ENCODE measurements at regions not wholly inside any gene's neighbourhood (a gene's known extent, or its start where the extent isn't known, plus 50 kb on each side); places are given as distances from the start of the nearest gene placed in this dataset.

GRCh38 chr18:45384137-45384961 lies 230.9 kb upstream of the SLC14A2 start:
- Histone ChIP-seq H3K9me3 (ENCODE audit: control insufficient read depth, insufficient read depth, low read depth, low read length) (no peaks in the 10 kb centered on the region), H3K36me3 (ENCODE audit: control insufficient read depth in 2 of 2, insufficient read depth in 1 of 2, low read length in 2 of 2) (no peaks in the 10 kb centered on the region), H3K4me3 (ENCODE audit: low read depth, low read length) (no peak overlapping the region), H3K4me1 (ENCODE audit: control insufficient read depth, insufficient read depth, low read length) (peaks cover 7% of the 10 kb centered on the region), H3K27ac (ENCODE audit: extremely low read depth, low read depth, low read length) (no peak overlapping the region)
- ChIA-PET CTCF (interaction anchor here (0.6 to 8.0 kb wide), 46 partner anchors 8 to 1764 kb away, joined by 3 to 98 read pairs (median 4); no protein-coding TSS in a partner anchor), POLR2A (interaction anchor here (0.6 kb wide), 1 partner anchor 1253 kb away, joined by 3 read pairs; no protein-coding TSS in a partner anchor)
- TF ChIP-seq ZSCAN30 (tag by site-specific recombination; IDR thresholded peaks at IDR 0.05) (peak; percentile 34; the same call in 1 of the 2 replicates), PATZ1 (tag by site-specific recombination; IDR thresholded peaks at IDR 0.05) (peak; percentile 75), PRDM4 (tag by site-specific recombination; IDR thresholded peaks at IDR 0.05) (no peak), ZNF280D (tag by site-specific recombination; IDR thresholded peaks at IDR 0.05) (no peak), OSR2 (tag by site-specific recombination; IDR thresholded peaks at IDR 0.05) (no peak), KLF9 (tag by site-specific recombination; IDR thresholded peaks at IDR 0.05; ENCODE audit: low read depth) (no peak), ZNF580 (tag by site-specific recombination; IDR thresholded peaks at IDR 0.05) (peak; percentile 47; the same call in 1 of the 2 replicates), ZNF394 (tag by site-specific recombination; IDR thresholded peaks at IDR 0.05; ENCODE audit: borderline replicate concordance) (no peak), CTCF (tag by site-specific recombination; IDR thresholded peaks at IDR 0.05) (peak; percentile 57), GLIS2 (tag by site-specific recombination; IDR thresholded peaks at IDR 0.05) (peak; percentile 69), ZNF654 (tag by site-specific recombination; IDR thresholded peaks at IDR 0.05; ENCODE audit: low read depth) (peak; percentile 62), GLIS1 (tag by site-specific recombination; IDR thresholded peaks at IDR 0.05) (peak; percentile 52), ZNF184 (tag by site-specific recombination; IDR thresholded peaks at IDR 0.05) (no peak), SP7 (tag by site-specific recombination; IDR thresholded peaks at IDR 0.05) (no peak), ZSCAN4 (tag by site-specific recombination; IDR thresholded peaks at IDR 0.05) (no peak)

Data from HEK293 (cell line).